ENCODE measurements at regions not wholly inside any gene's neighbourhood (a gene's known extent, or its start where the extent isn't known, plus 50 kb on each side); places are given as distances from the start of the nearest gene placed in this dataset.

GRCh38 chr17:62322313-62322712, 58.0 kb upstream of the EFCAB3 start:
- no peak for DNase-seq
- Histone ChIP-seq H3K23ac (ENCODE audit: low read length in 2 of 2) (no peak overlapping the region), H3K4ac (ENCODE audit: low read depth in 1 of 2, low read length in 2 of 2) (no peak overlapping the region), H3K4me1 (ENCODE audit: control insufficient read depth, insufficient read depth, low read depth, low read length) (no peaks in the 10 kb centered on the region), H3K27me3 (ENCODE audit: control insufficient read depth in 1 of 2, insufficient read depth in 1 of 2, low read length in 2 of 2) (peaks cover 5 to 28% of the 10 kb centered on the region in 2 experiments), H3K9ac (ENCODE audit: low read length) (no peak overlapping the region), H2BK12ac (ENCODE audit: low read length in 2 of 2) (no peak overlapping the region), H3K27ac (ENCODE audit: low read length, poor library complexity, severe bottlenecking) (no peak overlapping the region), H4K8ac (ENCODE audit: low read length) (no peak overlapping the region), H3K9me3 (ENCODE audit: control insufficient read depth, low read length) (no peaks in the 10 kb centered on the region), H3K14ac (ENCODE audit: low read length in 2 of 2) (no peak overlapping the region), H3K4me2 (ENCODE audit: low read length, poor library complexity, severe bottlenecking) (no peak overlapping the region), H3K36me3 (ENCODE audit: control insufficient read depth in 1 of 2, insufficient read depth in 2 of 2, low read depth in 1 of 2, low read length in 2 of 2) (no peaks in the 10 kb centered on the region), H3K79me1 (replicated peaks; ENCODE audit: low read length, poor library complexity, severe bottlenecking) (no peaks in the 10 kb centered on the region), H2BK120ac (ENCODE audit: low read depth, low read length) (no peak overlapping the region), H2AFZ (ENCODE audit: low read depth, low read length) (no peak overlapping the region), H2BK15ac (ENCODE audit: low read depth, poor library complexity, severe bottlenecking) (no peak overlapping the region), H2AK5ac (ENCODE audit: low read length, severe bottlenecking) (no peak overlapping the region), H4K91ac (ENCODE audit: low read length) (no peak overlapping the region), H3K18ac (ENCODE audit: low read depth in 1 of 2, low read length in 2 of 2) (no peak overlapping the region), H2BK5ac (ENCODE audit: low read depth, low read length, poor library complexity, severe bottlenecking) (no peak overlapping the region), H3K4me3 (ENCODE audit: insufficient read depth in 1 of 2, low read depth in 1 of 2, low read length in 2 of 2) (no peak overlapping the region)
- 86% methylated on average over 7 of the region's 7 CpGs for WGBS

- Histone ChIP-seq H3K36me3 (ENCODE audit: control insufficient read depth in 1 of 2, insufficient read depth in 2 of 2, low read depth in 1 of 2, low read length in 2 of 2) (no peaks in the 10 kb centered on the region), H3K9me3 (ENCODE audit: control insufficient read depth, low read length) (no peaks in the 10 kb centered on the region), H3K79me1 (replicated peaks; ENCODE audit: low read length, poor library complexity, severe bottlenecking) (no peaks in the 10 kb centered on the region), H3K27ac (ENCODE audit: low read length, poor library complexity, severe bottlenecking) (no peak overlapping the region), H3K18ac (ENCODE audit: low read depth in 1 of 2, low read length in 2 of 2) (no peak overlapping the region), H2AFZ (ENCODE audit: low read depth, low read length) (no peak overlapping the region), H3K4me3 (ENCODE audit: insufficient read depth in 1 of 2, low read depth in 1 of 2, low read length in 2 of 2) (no peak overlapping the region), H3K9ac (ENCODE audit: low read length) (no peak overlapping the region), H2BK15ac (ENCODE audit: low read depth, poor library complexity, severe bottlenecking) (no peak overlapping the region), H3K4me1 (ENCODE audit: control insufficient read depth, insufficient read depth, low read depth, low read length) (no peaks in the 10 kb centered on the region), H3K4me2 (ENCODE audit: low read length, poor library complexity, severe bottlenecking) (no peak overlapping the region), H3K4ac (ENCODE audit: low read depth in 1 of 2, low read length in 2 of 2) (no peak overlapping the region), H3K23ac (ENCODE audit: low read length in 2 of 2) (no peak overlapping the region), H3K14ac (ENCODE audit: low read length in 2 of 2) (no peak overlapping the region), H2BK120ac (ENCODE audit: low read depth, low read length) (no peak overlapping the region), H2BK5ac (ENCODE audit: low read depth, low read length, poor library complexity, severe bottlenecking) (no peak overlapping the region), H2BK12ac (ENCODE audit: low read length in 2 of 2) (no peak overlapping the region), H4K91ac (ENCODE audit: low read length) (no peak overlapping the region), H4K8ac (ENCODE audit: low read length) (no peak overlapping the region), H3K27me3 (ENCODE audit: control insufficient read depth in 1 of 2, insufficient read depth in 1 of 2, low read length in 2 of 2) (peaks cover 5 to 28% of the 10 kb centered on the region in 2 experiments), H2AK5ac (ENCODE audit: low read length, severe bottlenecking) (no peak overlapping the region)
- no CpG with 5 or more reads among the region's 1 CpG for WGBS
- peak; percentile 43 for DNase-seq
Observed at GRCh38 chr17:62321451-62321850, 58.9 kb upstream of the EFCAB3 start.

- no peak overlapping the region for H2BK5ac ChIP-seq (ENCODE audit: low read depth, low read length, poor library complexity, severe bottlenecking)
- 83% methylated on average over 1 of the region's 1 CpG for WGBS
- H3K18ac ChIP-seq (ENCODE audit: low read depth in 1 of 2, low read length in 2 of 2): no peak overlapping the region
- H3K4me1 ChIP-seq (ENCODE audit: control insufficient read depth, insufficient read depth, low read depth, low read length): no peaks in the 10 kb centered on the region
- H3K4ac ChIP-seq (ENCODE audit: low read depth in 1 of 2, low read length in 2 of 2): no peak overlapping the region
- no peak overlapping the region for H3K4me2 ChIP-seq (ENCODE audit: low read length, poor library complexity, severe bottlenecking)
- H2BK15ac ChIP-seq (ENCODE audit: low read depth, poor library complexity, severe bottlenecking): no peak overlapping the region
- H3K27ac ChIP-seq (ENCODE audit: low read length, poor library complexity, severe bottlenecking): no peak overlapping the region
- no peaks in the 10 kb centered on the region for H3K9me3 ChIP-seq (ENCODE audit: control insufficient read depth, low read length)
- no peak for DNase-seq
- peaks cover 5 to 31% of the 10 kb centered on the region in 2 experiments for H3K27me3 ChIP-seq (ENCODE audit: control insufficient read depth in 1 of 2, insufficient read depth in 1 of 2, low read length in 2 of 2)
- no peak overlapping the region for H2BK120ac ChIP-seq (ENCODE audit: low read depth, low read length)
- no peak overlapping the region for H4K91ac ChIP-seq (ENCODE audit: low read length)
- H2AK5ac ChIP-seq (ENCODE audit: low read length, severe bottlenecking): no peak overlapping the region
- no peak overlapping the region for H3K4me3 ChIP-seq (ENCODE audit: insufficient read depth in 1 of 2, low read depth in 1 of 2, low read length in 2 of 2)
- no peak overlapping the region for H3K23ac ChIP-seq (ENCODE audit: low read length in 2 of 2)
- H3K79me1 ChIP-seq (replicated peaks; ENCODE audit: low read length, poor library complexity, severe bottlenecking): no peaks in the 10 kb centered on the region
- H3K36me3 ChIP-seq (ENCODE audit: control insufficient read depth in 1 of 2, insufficient read depth in 2 of 2, low read depth in 1 of 2, low read length in 2 of 2): no peaks in the 10 kb centered on the region
- H3K14ac ChIP-seq (ENCODE audit: low read length in 2 of 2): no peak overlapping the region
- H2BK12ac ChIP-seq (ENCODE audit: low read length in 2 of 2): no peak overlapping the region
- H2AFZ ChIP-seq (ENCODE audit: low read depth, low read length): no peak overlapping the region
- no peak overlapping the region for H4K8ac ChIP-seq (ENCODE audit: low read length)
- no peak overlapping the region for H3K9ac ChIP-seq (ENCODE audit: low read length)
Observed at GRCh38 chr17:62319846-62320245, 60.5 kb upstream of the EFCAB3 start.

GRCh38 chr17:62309396-62309795, 71.0 kb upstream of the EFCAB3 start:
- peaks cover 5% of the 10 kb centered on the region for H3K9me3 ChIP-seq (ENCODE audit: control insufficient read depth, low read length)
- no peak overlapping the region for H3K9ac ChIP-seq (ENCODE audit: low read length)
- peaks cover 4 to 10% of the 10 kb centered on the region in 2 experiments for H3K27me3 ChIP-seq (ENCODE audit: control insufficient read depth in 1 of 2, insufficient read depth in 1 of 2, low read length in 2 of 2)
- no peak overlapping the region for H2BK15ac ChIP-seq (ENCODE audit: low read depth, poor library complexity, severe bottlenecking)
- no peak overlapping the region for H3K14ac ChIP-seq (ENCODE audit: low read length in 2 of 2)
- no peak overlapping the region for H2BK5ac ChIP-seq (ENCODE audit: low read depth, low read length, poor library complexity, severe bottlenecking)
- no peaks in the 10 kb centered on the region for H3K79me1 ChIP-seq (replicated peaks; ENCODE audit: low read length, poor library complexity, severe bottlenecking)
- no peak overlapping the region for H3K27ac ChIP-seq (ENCODE audit: low read length, poor library complexity, severe bottlenecking)
- H2BK12ac ChIP-seq (ENCODE audit: low read length in 2 of 2): no peak overlapping the region
- H3K18ac ChIP-seq (ENCODE audit: low read depth in 1 of 2, low read length in 2 of 2): no peak overlapping the region
- H4K8ac ChIP-seq (ENCODE audit: low read length): no peak overlapping the region
- no peak overlapping the region for H3K23ac ChIP-seq (ENCODE audit: low read length in 2 of 2)
- H3K4ac ChIP-seq (ENCODE audit: low read depth in 1 of 2, low read length in 2 of 2): no peak overlapping the region
- no peak overlapping the region for H2AK5ac ChIP-seq (ENCODE audit: low read length, severe bottlenecking)
- H3K4me3 ChIP-seq (ENCODE audit: insufficient read depth in 1 of 2, low read depth in 1 of 2, low read length in 2 of 2): no peak overlapping the region
- H3K4me1 ChIP-seq (ENCODE audit: control insufficient read depth, insufficient read depth, low read depth, low read length): no peaks in the 10 kb centered on the region
- H3K36me3 ChIP-seq (ENCODE audit: control insufficient read depth in 1 of 2, insufficient read depth in 2 of 2, low read depth in 1 of 2, low read length in 2 of 2): no peaks in the 10 kb centered on the region
- no peak for DNase-seq
- no peak overlapping the region for H4K91ac ChIP-seq (ENCODE audit: low read length)
- no peak overlapping the region for H2AFZ ChIP-seq (ENCODE audit: low read depth, low read length)
- no peak overlapping the region for H2BK120ac ChIP-seq (ENCODE audit: low read depth, low read length)
- no peak overlapping the region for H3K4me2 ChIP-seq (ENCODE audit: low read length, poor library complexity, severe bottlenecking)

Measured in mesenchymal stem cell (in vitro differentiated cells and primary cell).